ENCODE measurements at regions not wholly inside any gene's neighbourhood (a gene's known extent, or its start where the extent isn't known, plus 50 kb on each side); places are given as distances from the start of the nearest gene placed in this dataset.

- no peak for TF ChIP-seq CTCF (conservative IDR thresholded peaks at IDR 0.05; ENCODE audit: low read depth, low read length)
- no peak for TF ChIP-seq EZH2phosphoT487 (IDR thresholded peaks at IDR 0.05; ENCODE audit: borderline replicate concordance, low read length)
Measured at GRCh38 chr6:145025488-145025887, 709.8 kb downstream of the EPM2A start.

Data from PC-3 (cell line).